GM18873 (cell line): ENCODE measurements at regions not wholly inside any gene's neighbourhood (a gene's known extent, or its start where the extent isn't known, plus 50 kb on each side); places are given as distances from the start of the nearest gene placed in this dataset.
"Not testable (repeated sequence)": the region's sequence is repeated elsewhere in the genome, so short reads cannot be mapped to it uniquely, and the experiment has no call there.

ENCODE experiments used
- ATAC-seq: cut with Tn5 transposase; IDR thresholded peaks from one replicate; pipeline ENCODE4 v1.9.1; 2021; ENCODE audit warnings: mild to moderate bottlenecking, moderate library complexity, moderate number of reproducible peaks; ENCODE audit not compliant: unreplicated experiment, low FRiP score

DNA sequence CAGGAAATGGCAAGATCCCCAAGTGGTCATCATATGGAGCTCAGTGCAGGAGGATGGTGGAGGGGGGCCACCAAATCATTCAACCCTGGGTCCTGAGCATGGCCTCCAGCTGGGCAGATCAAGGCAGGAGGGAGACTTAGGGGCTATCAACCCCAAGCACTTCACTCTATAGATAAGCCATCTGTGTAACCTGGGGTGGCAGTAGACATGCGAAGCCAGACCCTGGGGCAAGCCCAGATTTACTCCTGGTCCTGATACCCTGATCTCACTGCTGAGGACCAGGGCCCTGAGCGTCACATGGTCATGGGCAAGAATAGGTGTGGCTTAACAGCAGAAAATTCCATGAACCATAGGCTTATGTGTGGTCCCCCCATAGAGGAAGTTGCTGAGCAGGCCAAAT is 173.0 kb upstream of the ADCY1 start:
- no peak for ATAC-seq

DNA sequence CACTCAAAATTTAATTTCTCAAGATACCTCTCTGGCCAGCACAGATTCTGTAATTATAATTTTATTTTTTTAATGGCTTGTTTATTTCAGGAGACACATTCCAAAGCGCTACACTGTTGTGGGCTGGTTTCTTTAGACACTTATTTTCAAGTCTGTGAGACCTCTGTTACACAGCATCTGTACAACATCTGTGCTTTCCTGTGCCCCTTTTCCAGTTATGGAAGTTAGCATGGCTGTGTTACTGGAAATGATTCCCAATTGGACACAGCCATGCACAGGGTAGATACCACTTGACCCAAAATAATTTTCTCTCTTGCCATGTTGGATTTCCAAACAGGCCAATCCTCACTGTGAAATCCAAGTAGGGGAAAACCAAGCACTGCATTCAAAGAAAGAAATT is 172.3 kb upstream of the ADCY1 start:
- no peak for ATAC-seq

DNA sequence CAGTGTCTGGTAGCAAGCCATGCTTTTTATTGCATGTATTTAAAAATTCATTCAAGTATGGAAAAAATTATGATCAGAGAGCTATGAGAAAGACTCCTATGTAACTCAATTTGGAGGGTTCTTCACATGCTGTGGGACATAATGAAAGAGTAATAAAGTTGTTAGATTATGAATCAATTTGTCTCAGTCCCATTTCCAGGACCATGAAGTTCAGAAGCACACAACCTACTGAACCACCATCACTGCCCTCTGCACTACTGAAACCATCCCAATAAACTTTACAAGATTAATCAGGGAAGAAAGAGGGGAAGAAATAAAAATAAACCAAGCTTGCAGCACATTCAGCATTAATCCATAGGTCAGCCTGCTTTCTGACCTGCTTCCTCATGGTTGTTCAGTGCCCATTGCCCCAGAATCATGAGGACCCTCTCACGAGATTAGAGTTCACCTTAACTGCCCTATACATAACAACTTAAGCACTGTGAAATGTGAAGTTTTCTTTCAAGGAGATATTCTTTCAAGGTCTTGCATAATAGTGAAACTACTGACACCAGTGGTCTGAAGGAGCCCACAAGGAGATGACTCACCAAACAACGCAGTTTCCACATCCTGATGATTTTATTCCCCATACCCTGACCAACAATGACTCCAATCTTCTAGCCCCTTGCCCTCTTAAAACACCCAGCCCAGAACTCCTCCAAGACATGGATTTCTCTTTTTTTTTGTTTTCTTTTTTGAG is 171.5 kb upstream of the ADCY1 start:
- no peak for ATAC-seq

DNA sequence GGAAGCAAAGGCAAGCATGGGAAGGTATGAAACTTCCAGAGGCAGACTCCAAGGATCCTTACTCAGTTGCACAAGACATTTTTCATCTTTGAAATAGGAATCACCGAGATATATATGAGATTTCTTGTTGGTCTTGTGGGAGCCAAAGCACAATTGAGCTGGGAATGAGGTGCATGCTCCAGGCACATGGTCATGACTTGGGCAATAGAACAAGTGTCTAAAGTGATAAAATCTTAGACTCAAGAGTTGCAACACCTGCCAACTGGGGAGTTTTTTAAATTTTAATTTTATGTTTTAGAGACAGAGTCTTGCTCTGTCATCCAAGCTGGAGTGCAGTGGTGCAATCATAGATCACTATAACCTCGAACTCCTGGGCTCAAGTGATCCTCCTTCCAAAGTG is 169.5 kb upstream of the ADCY1 start:
- no peak for ATAC-seq

DNA sequence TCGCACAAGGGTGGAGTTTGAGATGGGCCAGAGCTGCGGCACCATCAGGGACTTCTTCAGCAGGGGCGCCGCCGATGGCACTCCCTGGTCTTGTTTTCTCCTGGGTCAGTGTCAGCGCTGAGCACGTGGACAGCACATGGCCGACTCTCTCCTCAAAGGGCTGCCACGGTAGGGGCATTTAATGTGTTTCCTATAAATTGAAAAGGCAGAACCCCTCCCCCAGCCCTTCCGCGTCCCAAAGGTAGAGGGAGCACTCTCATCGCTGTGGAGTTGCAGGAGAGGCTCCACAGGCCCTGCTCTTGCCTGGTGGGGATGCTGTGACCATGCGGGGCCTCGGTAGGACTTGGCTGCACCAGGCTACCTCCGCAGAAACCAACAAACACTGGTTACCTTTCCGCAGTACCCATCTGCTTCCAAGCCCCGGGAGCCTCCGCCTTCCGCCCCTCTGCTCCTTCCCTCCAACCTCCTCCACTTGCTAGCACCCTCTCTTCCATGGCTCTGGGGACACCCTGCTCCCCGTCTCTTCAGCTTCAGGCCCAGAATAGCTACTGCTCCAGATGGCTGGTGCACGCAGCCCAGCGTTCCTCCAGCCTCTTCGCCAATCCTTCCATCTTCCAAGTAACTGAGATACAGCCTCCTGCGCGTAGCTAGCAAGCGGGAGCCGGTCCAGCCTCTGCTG is 166.3 kb upstream of the ADCY1 start:
- no peak for ATAC-seq

DNA sequence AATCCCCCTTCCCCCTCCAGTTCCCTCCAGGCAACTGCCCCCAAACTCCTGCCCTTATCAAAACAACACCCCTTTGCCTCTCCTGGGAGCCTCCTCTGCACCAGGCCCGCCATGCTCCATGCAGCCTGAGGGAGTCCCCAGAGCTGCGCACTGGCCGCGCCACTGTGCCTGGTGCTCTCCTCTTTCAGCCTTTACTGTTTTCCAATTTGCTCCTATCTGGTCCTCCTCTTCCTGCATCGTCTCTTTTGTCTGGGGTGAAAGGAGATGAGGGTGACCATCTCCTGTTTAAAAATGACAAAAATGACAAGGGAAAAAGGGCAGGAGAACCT is 165.8 kb upstream of the ADCY1 start:
- ATAC-seq, result no peak

DNA sequence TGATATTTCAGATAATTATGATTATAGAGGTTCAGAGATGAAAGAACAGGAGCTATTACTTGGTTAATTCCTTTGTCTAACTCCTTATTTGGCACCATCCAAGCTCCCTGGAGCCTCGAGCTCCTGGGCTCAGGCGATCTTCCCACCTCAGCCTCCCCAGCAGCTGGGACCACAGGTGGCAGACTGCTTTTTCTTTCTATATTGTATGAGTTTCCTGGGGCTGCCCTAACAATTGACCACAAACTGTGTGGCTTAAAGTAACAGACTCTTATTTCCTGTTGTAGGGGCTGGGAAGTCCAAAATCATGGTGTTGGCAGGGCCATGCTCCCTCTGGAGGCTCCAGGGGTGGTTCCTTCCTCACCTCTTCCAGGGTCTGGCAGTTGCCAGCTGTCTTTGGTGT is 163.3 kb upstream of the ADCY1 start:
- no peak for ATAC-seq

DNA sequence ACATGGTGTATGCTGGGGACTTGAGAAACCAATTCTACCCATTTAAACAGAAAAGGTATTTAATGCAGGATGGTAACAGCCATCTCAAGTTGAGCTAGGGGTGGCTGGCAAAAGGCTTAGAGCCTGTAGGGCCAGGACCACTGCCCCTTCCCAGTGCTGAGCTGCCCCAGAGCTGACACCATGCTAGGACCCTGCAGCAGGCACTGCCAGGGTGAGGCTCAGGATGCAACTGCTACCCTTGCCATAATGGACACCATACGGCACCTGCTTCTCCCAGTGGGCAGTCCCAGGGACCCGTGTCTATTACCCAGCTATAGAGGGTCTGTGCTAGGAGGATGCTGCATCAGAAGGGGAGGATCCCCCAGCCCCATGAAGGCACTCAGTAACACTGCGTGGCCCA is 160.7 kb upstream of the ADCY1 start:
- ATAC-seq, result no peak

DNA sequence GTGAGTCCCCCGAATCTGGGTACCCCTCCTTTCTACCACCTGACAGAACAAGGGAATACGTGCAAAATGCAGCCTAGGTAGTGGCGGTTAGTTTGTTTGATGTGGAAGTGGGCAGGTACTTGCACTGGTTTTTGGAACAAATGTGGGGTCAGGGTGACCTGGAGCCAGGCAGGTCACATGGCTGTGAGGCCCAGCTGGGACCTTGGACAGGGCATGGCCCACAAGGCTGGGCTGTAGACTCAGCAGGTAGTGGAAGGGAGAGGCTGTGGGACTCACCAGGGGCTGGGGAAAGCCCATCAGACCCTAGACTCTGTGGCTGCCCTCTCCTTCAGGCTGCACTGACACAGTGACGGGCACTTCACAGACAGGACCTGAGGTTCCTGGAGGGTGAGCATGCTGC is 159.9 kb upstream of the ADCY1 start:
- ATAC-seq, result no peak

DNA sequence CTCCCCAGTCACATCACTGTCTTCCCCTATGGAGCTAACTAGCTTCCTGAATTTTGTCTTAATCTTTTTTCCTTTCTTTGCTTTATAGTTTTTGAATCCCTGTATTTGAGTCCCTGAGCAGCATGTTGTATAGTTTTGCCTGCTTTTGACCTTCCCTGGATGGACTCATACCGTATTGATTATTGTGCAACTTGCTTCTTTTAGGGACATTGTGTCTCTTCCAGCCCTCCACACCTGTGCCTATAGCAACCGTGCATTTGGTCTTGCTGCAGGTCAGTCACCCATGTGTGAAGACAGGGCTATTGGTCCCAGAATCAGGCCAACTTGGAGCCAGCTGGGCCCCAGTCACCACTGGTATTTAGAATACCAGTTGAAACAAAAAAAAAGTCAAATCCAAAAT is 158.9 kb upstream of the ADCY1 start:
- ATAC-seq, result no peak

DNA sequence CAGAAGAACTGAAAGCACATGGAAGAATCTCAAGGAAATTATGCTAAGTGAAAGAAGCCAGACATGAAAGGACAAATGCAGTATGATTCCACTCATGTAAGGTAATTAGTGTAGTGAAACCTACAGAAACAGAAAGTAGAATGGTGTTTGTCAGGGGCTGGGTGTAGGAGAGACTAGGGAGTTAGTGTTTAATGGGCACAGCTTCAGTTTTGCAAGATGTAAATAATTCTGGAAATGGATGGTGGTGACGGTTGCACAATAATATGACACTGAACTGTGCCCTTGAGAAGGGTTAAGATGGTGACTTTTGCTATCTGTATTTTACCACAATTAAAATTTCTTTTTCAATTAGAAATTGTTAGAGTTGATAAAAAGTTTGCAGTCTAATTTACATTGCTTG is 157.3 kb upstream of the ADCY1 start:
- ATAC-seq, result no peak

DNA sequence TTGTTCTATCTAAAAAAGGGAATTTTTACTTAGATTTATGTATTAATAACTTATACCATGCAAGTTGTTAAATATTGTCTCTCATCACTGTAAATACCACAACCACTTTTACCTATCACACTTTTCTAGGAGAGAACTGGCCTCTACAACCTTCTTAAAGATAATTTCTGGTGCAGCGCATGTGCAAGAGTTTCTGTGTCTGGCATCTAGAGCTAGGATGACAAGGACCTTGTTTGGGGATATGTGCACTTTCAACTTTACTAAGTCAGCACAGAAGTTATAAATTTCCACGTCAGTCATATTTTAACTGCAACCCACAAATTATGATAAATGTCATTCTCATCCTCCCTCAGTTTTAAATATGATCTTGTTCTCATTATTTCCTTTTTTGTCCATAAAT is 156.9 kb upstream of the ADCY1 start:
- no peak for ATAC-seq

DNA sequence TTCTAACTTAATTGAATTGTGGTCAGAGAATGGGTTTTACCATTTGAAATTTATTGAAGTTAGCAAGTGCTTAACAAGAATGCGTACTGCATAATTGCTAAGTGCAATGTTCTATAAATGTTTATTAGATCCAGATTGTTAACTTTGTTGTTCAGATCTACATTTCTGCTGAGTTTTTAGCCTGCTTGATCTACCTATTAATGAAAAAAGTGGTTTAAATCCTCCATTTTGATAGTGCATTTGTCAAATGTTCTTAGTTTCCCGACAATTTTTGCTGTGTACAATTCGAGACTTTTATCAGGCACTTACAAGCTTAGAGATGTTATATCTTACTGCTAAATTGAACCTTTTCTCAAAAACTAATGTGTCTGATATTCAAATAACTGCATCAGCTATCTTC is 156.4 kb upstream of the ADCY1 start:
- ATAC-seq, result no peak

DNA sequence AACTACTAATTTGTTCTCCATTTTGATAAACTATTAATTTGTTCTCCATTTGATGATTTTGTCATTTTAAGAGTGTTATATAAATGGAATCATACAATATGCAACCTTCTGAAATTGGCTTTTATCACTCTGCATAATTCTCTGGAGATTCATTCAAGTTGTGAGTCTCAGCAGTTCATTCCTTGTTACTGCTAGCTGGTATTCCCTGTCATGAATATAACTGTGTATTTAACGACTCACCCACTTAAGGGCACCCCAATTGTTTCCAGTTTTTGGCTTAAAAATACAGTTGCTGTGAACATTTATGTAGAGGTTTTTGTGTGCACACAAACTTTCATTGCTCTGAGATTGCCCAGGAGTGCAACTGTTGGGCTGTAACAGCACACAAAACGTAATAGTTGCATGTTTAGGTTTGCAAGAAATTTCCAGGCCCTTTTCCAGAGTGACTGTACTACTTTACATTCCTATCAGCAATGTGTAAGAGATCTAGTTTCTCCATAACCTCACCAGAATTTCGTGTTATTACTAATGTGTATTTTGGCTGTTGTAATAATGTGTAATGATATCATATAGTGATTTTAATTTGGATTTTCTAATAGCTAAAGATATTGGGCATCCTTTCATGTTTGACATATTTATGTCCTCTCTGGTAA is 153.2 kb upstream of the ADCY1 start:
- ATAC-seq, result no peak

DNA sequence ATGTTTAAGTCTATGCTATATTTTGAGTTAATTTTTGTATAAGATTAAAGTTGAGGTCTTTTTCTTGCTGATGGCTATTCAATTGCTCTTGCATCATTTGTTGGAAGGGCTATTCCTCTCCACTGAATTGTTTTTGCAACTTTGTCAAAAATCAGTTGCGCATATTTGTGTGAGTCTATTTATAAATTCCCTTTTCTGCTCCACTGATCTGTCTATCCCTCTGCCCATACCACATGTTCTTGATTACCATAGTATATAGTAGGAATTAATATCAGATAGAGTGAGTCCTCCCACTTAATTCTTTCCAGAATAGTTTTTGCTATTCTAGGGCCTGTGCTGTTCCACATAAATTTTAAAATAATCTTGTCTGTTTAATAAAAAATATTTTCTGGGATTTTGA is 152.4 kb upstream of the ADCY1 start:
- ATAC-seq, result no peak

DNA sequence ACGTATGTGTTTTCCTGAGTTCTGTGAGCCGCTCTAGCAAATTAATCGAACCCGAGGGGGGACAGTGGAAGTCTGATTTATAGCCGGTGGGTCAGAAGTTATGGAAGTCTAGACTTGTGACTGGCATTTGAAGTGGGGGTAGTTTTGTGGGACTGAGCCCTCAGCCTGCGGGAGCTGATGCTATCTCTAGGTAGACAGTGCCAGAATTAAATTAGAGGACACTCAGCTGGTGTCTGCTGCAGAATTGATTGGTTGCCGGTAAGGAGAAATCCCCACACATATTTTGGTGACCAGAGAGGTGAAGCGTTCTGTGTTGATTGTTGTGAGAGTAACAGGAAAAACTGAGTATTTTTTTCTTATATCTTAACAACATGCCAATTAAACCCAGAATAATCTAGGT is 143.8 kb upstream of the ADCY1 start:
- no peak for ATAC-seq

DNA sequence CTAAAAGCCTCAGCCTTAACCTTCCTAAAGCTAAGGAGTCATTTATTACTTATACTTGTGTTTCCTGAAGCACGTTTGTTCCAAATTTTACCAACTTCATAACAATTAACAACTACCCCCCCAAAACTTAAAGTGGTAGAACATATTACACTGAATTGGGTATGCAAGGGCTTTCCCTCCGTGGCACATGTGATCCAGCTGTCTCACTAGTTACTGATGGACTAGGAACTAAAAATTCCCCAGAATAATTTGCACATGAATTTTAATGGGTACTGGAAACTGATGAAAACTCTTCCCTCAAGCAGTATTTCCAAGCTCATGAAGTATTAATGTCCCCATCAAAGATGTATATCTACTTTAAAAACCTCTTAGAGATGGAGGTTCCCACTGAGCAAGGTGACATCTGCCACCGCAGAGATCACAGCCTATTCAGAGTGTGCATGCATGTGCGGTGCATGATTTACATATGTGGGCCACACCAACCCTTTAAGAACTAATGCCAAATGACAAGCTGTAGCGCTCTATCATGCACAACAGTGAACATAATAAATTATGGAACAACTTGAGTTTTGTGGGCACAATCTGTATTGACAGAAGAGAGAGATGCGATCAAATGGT is 139.9 kb upstream of the ADCY1 start:
- no peak for ATAC-seq

DNA sequence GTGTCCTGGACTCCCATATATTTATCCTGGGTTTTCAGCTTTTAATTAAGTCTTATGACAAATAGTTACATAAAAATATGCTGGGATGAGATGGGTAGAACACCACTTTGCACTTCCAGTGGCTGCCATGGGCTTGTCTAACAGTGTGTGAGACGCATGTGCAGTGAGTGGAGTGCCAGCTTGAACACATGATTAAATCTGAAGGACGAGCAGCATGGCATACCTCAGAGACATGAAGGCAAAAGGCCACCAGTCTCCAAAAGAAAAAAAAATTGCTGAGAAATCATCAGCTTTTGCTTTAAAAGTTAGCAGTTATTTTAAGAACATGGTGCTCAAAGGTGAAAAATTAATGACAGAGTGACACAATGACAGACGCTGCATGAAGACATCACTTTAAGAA is 139.0 kb upstream of the ADCY1 start:
- ATAC-seq, result no peak

DNA sequence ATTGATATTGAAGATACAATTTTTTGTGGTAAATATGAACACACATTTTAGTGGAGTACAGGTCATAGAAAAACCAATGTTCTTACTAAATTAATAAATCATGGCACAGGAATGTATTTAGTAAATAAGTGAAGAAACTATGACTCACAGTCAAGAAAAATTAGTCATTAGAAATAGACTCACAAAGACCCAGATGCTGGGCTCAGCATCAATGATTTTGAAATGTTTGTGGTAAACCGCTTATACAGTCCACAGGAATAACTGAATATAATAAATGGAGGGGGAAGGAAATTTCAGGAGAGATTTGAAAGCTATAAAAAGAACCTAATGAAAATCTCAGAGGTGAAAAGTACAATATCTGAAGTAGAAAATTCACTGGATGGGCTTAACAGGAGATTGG is 138.3 kb upstream of the ADCY1 start:
- ATAC-seq, result no peak

DNA sequence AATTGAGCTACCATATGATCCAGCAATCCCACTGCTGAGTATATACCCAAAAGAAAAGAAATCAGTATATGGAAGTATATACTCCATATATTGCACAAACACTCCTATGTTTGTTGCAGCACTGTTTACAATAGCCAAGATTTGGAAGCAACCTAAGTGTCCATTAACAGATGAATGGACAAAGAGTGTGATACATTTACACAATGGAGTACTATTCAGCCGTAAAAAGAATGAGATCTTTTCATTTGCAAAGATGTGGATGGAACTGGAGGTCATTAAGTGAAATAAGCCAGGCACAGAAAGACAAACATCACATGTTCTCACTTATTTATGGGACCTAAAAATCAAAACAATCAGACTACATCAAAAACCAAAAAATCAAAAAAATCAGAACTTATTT is 133.4 kb upstream of the ADCY1 start:
- ATAC-seq, result not testable (repeated sequence)

DNA sequence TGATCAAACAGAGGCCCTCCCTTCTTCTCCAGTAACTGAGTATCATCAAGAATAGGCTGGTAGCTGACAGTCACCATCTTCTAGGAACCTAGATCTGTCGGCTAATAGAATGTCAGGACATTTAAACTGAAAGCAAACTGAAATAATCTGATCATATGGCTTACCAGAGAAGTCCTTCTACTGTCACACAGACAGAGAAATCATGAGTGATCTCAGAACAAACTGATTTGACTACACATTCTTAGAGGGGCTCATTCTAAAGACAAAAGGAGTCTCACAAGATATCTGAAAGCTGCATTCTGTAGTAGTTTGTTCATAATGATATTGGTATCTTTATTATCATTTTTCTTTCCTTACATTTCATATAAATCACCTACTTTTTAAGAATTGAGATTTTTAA is 130.9 kb upstream of the ADCY1 start:
- ATAC-seq, result no peak
